Astrocyte of the spinal cord (primary cell): ENCODE measurements at regions not wholly inside any gene's neighbourhood (a gene's known extent, or its start where the extent isn't known, plus 50 kb on each side); places are given as distances from the start of the nearest gene placed in this dataset.

Experiments
- DNase-seq: peaks from one replicate; pipeline ENCODE4 v3.0.0; 2011; ENCODE audit warnings: low read depth, low spot score
- H3K4me3 ChIP-seq: 2 replicates; pipeline ENCODE4 v1.5.1; 2011; ENCODE audit warnings: low read depth, mild to moderate bottlenecking, low read length, moderate library complexity
- in situ Hi-C: cut with HindIII; loops from 2 replicates; pipeline ENCODE4 v1.10.0; 2017; ENCODE audit warnings: low sequenced_read_pairs
- TF ChIP-seq, protein P1 (sequence below): IDR thresholded peaks from 2 replicates; pipeline ENCODE4 v1.5.1; 2012; ENCODE audit warnings: low read depth, mild to moderate bottlenecking, low read length, inconsistent platforms

DNA sequence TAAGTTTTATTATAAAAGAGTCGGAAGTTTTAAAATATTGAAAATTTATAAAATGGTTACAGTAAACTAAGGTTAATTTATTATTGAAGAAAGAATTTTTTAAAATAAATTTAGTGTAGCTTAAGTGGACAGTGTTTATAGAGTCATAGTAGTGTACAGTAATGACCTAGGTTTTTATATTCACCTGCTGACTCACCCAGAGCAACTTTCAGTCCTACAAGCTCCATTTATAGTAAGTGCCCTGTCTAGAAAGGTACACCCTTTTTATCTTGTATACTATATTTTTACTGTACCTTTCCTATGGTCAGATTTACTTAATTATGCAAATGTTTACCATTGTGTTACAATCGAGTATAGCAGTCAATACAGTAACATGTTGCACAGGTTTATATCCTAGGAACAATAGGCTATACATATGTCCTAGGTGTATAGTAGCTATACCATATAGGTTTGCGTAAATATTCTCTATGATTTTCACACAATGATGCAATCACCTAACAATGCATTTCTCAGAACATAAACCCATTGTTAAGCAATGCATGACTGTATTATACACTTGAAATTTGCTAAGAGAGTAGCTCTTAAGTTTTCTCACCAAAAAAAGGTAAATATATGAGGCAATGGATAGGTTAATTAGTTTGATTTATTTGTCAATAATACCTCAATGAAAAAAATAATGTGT is 106.9 kb upstream of the CD96 start:
- DNase-seq, result no peak
- no peak overlapping the region for H3K4me3 ChIP-seq
- in situ Hi-C loops, result no loop called here
- TF ChIP-seq, protein P1, sequence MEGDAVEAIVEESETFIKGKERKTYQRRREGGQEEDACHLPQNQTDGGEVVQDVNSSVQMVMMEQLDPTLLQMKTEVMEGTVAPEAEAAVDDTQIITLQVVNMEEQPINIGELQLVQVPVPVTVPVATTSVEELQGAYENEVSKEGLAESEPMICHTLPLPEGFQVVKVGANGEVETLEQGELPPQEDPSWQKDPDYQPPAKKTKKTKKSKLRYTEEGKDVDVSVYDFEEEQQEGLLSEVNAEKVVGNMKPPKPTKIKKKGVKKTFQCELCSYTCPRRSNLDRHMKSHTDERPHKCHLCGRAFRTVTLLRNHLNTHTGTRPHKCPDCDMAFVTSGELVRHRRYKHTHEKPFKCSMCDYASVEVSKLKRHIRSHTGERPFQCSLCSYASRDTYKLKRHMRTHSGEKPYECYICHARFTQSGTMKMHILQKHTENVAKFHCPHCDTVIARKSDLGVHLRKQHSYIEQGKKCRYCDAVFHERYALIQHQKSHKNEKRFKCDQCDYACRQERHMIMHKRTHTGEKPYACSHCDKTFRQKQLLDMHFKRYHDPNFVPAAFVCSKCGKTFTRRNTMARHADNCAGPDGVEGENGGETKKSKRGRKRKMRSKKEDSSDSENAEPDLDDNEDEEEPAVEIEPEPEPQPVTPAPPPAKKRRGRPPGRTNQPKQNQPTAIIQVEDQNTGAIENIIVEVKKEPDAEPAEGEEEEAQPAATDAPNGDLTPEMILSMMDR, result no peak

DNA sequence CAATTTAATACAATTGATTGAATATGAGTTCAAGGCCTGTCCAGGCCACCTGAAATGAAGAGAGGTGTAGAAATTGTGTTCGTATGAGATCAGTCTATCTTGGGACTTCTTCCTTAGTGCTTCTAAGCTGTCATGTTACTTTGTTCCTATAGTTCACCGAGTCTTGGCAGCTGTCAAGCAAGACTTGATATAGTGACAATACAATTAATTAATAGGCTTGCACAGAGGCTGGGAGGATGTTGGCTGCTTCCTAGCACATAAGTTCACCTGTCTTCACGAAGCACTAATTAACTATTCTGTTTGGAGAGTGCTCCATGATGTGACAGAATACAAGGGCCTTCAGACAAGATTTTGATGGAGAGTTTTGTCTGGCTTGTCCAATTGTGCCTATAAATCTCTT is 103.7 kb upstream of the CD96 start:
- in situ Hi-C loops, result no loop called here

DNA sequence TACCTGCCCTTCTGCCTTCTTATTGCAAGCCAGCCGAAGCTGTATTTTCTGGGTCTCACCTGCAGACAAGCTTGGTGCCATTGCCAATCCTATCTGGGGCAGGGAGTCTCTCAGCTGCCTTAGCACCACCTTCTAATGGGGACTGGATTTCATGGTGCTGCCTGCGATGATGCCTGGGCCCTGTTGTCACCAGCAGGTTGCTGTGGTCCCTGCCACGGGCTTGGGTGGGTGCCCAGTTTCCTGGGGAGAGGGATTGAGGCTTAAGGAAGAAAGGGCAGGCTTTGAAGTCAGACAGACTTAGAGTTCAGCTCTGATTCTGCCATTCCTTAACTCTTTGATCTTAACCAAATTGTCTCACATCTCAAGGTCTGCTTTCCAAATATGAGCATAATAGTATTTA is 87.4 kb upstream of the CD96 start:
- no peak overlapping the region for H3K4me3 ChIP-seq
- DNase-seq, result no peak
- in situ Hi-C loops, result no loop called here
- TF ChIP-seq, protein P1, result no peak

More for the DNA sequence above, 103.7 kb upstream of the CD96 start:
- no peak for DNase-seq
- no peak overlapping the region for H3K4me3 ChIP-seq
- TF ChIP-seq, protein P1, result no peak

DNA sequence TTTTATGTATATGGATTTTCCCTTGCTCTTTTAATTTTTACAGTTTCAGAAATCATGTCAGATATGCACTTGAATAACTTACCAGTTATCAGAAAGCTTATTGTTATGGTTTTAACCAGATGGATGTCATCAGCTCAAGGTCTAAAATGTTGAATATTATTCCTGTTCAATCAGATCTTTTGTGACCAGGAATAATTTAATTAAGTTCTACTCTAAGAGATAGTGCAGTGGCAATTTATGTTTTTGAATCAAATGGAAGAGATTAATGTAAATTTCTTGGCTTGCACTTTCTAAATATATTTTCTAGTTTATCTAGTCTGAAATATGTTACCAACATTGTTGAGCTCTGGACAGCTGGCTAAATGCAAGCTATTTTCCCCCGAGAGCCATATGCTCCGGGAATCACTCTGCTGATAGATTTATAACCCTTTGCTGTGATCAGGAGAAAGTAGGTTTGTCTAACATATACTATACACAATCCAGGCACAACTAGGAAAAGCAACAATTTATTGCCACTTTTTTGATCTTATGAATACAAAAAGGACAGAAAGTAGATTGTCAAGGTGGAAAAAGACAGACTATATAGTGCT is 76.8 kb upstream of the CD96 start:
- H3K4me3 ChIP-seq, result no peak overlapping the region
- in situ Hi-C loops, result no loop called here
- TF ChIP-seq, protein P1, result no peak
- DNase-seq, result no peak

DNA sequence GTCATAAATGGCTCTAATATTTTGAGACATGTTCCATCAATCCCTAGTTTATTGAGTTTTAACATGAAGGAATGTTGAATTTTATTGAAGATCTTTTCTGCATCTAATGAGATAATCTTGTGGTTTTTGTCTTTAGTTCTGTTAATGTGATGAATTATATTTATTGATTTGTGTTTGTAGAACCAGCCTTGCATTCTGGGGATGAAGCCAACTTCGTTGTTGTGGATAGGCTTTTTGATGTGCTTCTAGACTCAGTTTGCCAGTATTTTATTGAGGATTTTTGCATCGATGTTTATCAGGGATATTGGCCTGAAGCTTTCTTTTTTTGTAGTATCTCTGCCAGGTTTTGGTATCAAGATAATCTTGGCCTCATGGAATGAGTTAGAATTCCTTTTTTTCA is 72.0 kb upstream of the CD96 start:
- TF ChIP-seq, protein P1, result no peak
- H3K4me3 ChIP-seq, result no peak overlapping the region
- in situ Hi-C loops, result no loop called here
- no peak for DNase-seq

DNA sequence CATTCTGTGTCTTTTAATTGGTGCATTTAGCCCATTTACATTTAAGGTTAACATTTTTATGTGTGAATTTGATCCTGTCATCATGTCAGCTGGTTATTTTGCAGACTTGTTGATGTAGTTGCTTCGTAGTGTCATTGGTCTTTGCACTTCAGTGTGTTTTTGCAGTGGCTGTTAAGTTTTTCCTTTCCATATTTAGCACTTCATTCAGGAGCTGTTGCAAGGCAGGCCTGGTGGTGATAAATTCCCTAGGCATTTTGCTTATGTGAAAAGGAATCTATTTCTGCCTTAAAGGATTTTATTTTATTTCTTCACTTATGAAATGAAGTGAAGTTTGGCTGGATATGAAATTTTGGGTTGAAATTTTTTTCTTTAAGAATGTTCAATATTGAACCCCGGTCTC is 70.2 kb upstream of the CD96 start:
- no peak overlapping the region for H3K4me3 ChIP-seq
- TF ChIP-seq, protein P1, result no peak
- no peak for DNase-seq
- in situ Hi-C loops, result no loop called here

DNA sequence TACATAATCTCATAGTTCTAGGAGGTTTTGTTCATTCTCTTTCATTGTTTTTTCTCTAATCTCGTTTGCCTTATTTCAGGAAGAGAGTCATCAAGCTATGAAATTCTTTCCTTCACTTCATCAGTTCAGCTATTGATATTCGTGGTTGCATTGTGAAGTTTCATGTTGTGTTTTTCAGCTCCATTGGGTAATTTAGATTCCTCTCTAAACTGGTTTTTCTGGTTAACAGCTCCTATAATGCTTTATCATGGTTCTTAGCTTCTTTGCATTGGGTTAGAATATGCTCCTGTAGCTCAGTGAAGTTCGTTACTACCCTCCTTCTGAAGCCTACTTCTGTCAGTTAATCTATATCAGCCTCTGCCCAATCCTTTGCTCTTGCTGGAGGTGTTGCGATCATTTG is 69.4 kb upstream of the CD96 start:
- H3K4me3 ChIP-seq, result no peak overlapping the region
- no peak for DNase-seq
- in situ Hi-C loops, result no loop called here
- TF ChIP-seq, protein P1, result no peak
